Activated naive CD4-positive, alpha-beta T cell (primary cell): ENCODE measurements at regions not wholly inside any gene's neighbourhood (a gene's known extent, or its start where the extent isn't known, plus 50 kb on each side); places are given as distances from the start of the nearest gene placed in this dataset.

ENCODE experiments used
- DNase-seq, 4 experiments: peaks; one replicate each; lab custom pipeline; 2025; lab: John Stamatoyannopoulos, UW

DNA sequence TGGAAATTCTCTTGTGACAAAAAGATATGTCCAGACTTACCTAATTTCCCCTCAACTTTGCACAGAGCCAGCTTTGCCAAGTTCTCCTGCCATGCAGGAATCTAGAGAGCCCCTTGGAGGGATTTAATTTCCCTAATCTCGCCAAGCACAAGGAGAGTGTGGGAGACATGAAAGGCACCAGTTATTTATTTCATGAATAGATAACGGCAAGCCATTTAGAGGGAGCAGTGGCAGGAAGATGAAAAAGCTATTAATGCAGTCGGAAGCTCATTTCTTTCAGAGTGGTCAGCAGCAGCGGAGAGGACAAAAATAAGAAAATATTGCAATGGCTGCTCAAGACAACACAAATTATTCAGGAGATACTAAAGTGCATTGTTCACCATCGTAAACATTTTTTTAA, 150.9 kb upstream of the WSCD2 start:
- no peak for DNase-seq

GRCh38 chr12:107978641-107979040, 150.4 kb upstream of the WSCD2 start:
- DNase-seq = no peak

- DNase-seq = no peak
Observed at GRCh38 chr12:107983756-107984472, 145.2 kb upstream of the WSCD2 start.

GRCh38 chr12:107984973-107985372, 144.1 kb upstream of the WSCD2 start:
- DNase-seq = no peak

GRCh38 chr12:107986183-107986582, 142.9 kb upstream of the WSCD2 start:
- DNase-seq = no peak

GRCh38 chr12:107990325-107990724, 138.8 kb upstream of the WSCD2 start:
- DNase-seq = peak in 1 of 4 experiments; percentile 1

DNA sequence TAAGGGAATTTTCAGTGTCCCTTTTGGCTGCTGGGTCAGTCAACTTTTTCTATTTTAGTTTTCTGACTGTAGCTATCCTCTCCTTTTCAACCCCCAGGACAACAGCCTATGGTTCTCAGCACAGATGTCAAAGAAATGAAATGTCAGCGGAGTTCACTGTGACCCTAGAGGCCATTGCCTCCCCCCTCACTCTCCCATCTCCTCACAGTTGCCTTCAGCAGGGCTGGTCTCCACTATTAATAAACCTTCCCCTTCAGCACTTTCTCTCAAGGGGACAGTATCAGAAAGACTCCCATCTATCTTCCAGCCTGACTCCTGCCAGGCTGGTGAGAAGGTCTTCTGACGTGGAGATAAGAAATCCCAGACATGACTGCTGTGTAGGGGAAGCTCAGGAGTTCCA, 137.1 kb upstream of the WSCD2 start:
- no peak for DNase-seq

DNA sequence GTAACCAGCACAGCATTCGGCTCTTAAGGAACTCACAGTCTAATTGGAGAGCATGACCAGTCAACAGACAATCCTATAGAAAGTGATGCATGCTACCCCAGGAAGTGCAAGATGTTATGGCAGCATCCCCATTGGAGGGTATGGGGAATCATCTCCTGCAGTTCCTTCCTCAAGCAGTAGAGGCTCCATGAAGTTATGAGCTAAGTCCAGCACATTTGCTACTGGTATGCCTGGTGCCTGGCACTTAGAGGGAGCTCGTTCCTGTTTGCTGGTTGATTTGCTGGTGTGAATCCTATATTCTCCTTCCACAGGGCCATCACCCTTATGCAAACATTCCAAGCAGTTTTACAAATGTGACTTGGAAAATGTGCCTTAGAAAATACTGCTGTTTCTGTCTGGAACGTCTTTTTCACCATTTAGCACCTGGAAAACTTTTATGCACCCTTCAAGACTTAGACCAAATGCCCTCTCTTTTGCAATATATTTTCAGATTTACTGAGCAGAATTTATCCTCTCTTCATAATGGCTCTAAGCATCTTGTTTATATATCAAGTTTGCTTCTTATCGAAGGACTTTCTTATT, 136.1 kb upstream of the WSCD2 start:
- DNase-seq = no peak

GRCh38 chr12:107998863-107999262, 130.2 kb upstream of the WSCD2 start:
- no peak for DNase-seq

DNA sequence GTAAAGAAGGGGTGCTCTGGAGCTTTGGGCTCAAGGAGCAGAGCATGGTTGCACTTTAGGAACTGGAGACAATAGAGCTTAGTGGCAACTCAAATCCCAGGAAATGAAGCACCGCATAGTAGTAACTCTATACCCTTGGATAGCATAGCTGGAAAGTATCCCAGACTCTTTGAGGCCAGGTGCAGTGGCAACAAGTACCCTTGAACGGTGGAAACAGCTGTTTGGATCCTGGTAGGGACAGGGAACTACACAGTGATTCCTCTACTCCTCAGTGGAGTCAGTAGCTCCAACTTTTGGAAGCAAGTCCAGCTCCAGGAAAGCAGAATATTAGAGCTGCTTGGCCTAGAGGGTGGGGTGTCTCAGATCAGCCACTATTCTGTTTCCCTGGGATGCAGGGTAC, 129.0 kb upstream of the WSCD2 start:
- no peak for DNase-seq

GRCh38 chr12:108004319-108004718, 124.8 kb upstream of the WSCD2 start:
- DNase-seq = no peak

- DNase-seq = no peak
Observed at GRCh38 chr12:108008163-108008905, 120.8 kb upstream of the WSCD2 start.

DNA sequence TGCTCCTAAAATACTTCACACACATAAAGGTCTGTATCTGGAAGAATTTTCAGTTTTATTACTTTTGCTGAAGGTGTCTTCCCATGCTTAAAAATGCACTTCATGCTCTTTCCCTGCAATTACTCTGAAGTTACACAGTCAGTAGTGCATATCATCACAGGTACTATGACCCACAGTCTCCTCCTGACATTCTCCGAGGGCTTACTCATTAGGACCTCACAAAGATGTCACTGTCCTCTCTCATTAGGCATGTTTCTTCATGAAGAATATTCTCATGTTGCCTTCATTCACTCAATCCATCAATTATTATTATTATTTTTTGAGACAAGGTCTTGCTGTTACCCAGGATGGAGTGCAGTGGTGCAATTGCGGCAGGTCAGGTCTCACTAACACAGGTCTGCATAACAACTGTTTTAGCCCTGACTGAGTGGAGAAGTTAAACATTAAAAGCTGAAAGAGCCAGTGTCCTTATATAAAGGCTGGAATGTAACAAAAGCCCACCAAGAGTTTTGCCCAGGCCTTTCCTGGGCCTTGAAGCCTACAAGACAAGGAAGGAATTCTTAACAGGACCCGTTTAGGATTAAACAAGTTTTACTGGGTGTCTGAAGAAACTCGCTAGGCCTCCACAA, 119.5 kb upstream of the WSCD2 start:
- no peak for DNase-seq

DNA sequence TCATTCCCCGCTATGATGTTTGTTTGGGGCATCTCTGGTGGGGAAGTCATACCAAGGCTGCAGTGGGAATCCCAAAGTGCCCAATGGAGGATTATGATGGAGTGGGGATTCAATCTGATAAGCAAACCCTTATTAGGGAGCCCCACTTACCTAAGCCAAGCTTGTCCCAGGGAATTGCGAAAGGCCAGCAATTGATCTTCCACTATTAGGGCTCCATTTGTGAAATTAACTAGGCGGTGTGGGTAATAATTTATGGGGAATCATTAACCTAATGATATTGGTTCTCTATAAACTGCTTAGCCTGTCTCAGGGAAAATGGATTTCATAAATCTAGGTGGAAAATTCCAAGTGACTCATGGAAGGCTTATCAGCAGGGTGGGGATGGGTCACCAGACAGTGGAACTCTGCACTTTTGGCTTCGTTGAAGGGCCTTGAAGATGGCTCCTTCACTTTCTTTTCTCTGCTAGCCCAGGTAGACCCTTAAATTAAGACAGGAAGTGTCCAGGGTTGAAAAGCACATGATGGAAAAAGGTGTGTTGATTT, 113.0 kb upstream of the WSCD2 start:
- DNase-seq = no peak

- DNase-seq = no peak
Observed at GRCh38 chr12:108017472-108018057, 111.5 kb upstream of the WSCD2 start.

- DNase-seq = no peak
Observed at GRCh38 chr12:108019862-108020261, 109.2 kb upstream of the WSCD2 start.

GRCh38 chr12:108021141-108021540, 107.9 kb upstream of the WSCD2 start:
- no peak for DNase-seq

DNA sequence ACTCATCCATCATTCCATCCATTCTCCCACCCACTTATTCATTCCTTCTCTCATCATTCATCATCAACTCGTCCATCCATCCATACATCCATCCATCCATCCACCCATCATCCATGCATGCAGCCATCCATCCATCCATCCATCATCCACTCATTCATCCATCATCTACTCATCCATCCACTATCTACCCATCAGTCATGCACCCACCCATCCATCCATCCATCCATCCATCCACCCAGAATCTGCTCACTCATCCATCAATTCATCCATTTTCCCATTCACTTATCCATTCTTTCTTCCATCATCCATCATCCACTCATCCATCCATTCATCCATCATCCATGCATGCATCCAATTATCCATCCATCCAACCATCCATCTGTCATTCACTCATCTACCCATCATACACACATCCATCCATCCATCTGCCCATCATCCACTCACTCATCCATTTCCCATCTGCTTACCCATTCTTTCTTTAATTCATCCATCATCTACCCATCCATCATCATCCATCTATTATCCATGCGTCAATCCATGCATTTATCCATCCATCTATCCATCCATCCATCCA, 107.1 kb upstream of the WSCD2 start:
- no peak for DNase-seq

DNA sequence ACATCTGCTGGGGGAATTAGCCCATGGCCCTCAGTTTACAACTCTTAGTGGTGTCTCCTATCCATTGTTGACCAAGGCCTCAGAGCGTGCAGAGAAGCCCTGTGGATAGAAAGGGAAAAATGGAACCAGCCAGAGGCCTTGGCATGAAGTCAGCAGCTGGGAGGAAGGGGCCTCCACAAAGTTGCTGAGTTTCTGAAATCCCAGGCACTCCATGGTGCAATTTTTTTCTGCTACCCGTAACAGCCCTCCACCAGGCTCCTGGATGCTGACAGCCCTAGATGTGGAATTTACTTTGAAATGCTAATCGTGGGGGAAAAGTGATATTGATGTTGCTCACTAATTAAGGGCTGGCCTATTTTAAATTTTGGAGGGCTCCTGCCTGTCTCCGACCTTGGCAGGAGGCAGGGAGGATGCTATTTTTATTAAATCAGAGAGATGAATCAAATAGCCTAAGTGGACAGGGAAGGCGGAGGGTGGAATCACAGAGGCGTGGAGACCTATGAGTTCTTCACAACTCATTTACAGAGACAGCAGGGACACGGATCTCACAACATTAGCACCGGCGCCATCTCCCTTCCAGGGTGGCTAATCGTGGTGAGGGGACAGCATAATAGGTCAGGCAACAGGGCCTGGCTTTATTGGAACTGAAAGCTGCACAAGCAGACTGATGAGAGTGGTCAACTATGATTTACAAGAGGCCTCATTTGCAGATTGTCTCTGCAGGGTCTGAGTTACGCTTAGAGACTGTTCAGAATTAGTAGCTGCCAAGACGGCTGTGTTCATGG, 99.8 kb upstream of the WSCD2 start:
- DNase-seq = no peak

DNA sequence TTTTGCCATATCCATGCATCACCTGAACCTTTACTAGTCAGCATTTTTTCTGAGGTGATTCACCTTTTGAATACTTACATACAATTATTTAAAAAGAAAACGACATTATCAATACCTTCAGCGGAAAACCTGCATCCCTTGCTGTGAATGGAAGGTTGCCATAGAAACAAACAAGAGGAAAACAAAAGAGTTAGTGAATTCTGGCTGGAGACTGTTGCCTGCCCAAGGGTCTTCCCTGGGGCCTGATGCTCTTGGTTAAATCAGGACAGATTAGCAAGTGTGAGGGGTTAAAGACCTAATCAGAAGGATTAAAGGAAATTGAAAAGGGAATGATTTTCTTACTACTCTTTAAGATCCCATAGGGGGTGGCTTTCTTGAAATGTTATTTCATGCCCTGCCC, 96.0 kb upstream of the WSCD2 start:
- no peak for DNase-seq

DNA sequence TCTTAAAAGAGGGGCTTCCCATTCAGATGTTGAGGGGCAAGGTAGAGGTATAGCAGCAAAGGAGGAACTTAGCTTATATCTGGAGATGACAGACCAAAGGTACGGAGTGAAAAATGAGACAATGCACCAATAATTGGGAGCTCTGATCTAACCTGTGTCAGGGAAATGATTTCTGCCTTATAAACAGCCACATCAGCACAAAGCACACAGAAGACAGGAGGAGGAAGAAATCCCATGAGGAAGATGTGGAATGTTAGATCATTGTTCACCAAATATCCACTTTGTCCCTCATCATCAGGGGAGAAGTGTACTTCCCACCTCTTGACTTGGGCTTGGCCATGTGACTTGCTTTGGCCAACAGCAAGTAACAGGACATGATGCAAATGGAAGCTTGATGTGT, 93.7 kb upstream of the WSCD2 start:
- no peak for DNase-seq
